ENCODE measurements at regions not wholly inside any gene's neighbourhood (a gene's known extent, or its start where the extent isn't known, plus 50 kb on each side); places are given as distances from the start of the nearest gene placed in this dataset.
"Not testable (repeated sequence)": the region's sequence is repeated elsewhere in the genome, so short reads cannot be mapped to it uniquely, and the experiment has no call there.

DNA sequence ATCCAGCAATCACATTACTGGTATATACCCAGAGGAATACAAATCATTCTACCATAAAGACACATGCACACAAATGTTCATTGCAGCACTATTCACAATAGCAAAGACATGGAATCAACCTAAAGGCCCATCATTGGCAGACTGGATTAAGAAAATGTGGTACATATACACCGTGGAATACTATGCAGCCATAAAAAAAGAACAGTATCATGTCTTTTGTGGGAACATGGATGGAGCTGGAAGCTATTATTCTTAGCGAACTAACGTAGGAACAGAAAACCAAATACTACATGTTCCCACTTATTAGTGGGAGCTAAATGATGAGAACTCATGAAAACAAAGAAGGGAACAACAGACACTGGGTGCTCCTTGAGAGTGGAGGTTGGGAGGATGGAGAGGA, 60.9 kb downstream of the PGRMC1 start:
- not testable (repeated sequence) for DNase-seq (ENCODE audit: low spot score)

DNA sequence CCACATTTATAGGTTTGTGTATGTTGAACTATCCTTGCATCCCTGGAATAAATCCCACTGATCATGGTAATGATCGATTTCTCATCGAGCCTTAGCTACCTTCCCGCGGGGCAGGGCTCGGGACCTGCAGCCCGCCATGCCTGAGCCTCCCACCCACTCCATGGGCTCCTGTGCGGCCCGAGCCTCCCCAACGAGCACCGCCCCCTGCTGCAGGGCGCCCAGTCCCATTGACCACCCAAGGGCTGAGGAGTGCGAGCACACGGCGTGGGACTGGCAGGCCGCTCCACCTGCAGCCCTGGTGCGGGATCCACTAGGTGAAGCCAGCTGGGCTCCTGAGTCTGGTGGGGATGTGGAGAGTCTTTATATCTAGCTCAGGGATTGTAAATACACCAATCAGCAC, 63.7 kb downstream of the PGRMC1 start:
- not testable (repeated sequence) for DNase-seq (ENCODE audit: low spot score)

DNA sequence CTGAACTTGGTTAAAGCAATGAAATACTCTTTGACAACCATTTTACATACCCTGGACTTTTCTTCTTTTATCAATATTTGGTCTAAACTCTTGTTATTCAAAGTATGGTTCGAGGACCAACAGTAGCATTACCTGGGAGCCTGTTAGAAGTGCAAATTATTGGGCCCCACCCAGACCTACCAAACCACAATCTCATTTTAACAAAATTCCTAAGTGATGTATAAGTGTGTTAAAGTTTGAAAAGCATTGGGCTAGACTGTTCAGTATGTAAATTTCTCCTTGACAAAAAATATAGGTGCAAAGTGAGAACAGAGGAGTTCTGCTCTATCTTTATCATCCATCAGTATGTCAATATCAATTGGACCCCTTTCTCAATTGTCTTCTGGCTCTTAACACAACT, 67.1 kb downstream of the PGRMC1 start:
- DNase-seq (ENCODE audit: low spot score): no peak

DNA sequence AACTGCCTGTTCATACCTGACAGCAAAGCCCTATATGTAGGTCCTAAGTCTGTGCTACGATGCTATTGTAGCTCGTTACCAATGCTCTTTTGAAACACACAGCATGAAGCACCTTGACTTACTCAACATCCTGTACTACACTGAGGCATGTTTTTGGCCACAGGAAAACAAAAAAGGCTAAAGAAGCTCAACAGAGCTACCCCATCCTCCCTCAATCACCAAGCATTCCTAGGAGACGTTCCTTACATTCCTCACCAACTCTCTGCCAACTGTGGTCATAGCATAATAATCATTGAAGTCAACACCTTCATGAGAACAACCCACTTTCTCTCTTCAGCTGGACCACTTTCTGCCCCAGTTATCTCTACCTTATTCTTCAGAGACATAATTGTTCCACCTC, 73.7 kb upstream of the SLC25A43 start:
- DNase-seq (ENCODE audit: low spot score): no peak

DNA sequence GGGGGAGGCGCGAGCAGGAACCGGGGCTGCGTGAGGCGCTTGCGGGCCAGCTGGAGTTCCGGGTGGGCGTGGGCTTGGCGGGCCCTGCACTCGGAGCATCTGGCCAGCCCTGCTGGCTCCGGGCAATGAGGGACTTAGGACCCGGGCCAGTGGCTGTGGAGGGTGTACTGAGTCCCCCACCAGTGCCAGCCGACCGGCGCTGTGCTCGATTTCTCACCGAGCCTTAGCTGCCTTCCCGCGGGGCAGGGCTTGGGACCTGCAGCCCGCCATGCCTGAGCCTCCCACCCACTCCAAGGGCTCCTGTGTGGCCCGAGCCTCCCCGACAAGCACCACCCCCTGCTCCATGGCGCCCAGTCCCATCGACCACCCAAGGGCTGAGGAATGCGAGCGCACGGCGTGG, 67.3 kb upstream of the SLC25A43 start:
- not testable (repeated sequence) for DNase-seq (ENCODE audit: low spot score)

DNA sequence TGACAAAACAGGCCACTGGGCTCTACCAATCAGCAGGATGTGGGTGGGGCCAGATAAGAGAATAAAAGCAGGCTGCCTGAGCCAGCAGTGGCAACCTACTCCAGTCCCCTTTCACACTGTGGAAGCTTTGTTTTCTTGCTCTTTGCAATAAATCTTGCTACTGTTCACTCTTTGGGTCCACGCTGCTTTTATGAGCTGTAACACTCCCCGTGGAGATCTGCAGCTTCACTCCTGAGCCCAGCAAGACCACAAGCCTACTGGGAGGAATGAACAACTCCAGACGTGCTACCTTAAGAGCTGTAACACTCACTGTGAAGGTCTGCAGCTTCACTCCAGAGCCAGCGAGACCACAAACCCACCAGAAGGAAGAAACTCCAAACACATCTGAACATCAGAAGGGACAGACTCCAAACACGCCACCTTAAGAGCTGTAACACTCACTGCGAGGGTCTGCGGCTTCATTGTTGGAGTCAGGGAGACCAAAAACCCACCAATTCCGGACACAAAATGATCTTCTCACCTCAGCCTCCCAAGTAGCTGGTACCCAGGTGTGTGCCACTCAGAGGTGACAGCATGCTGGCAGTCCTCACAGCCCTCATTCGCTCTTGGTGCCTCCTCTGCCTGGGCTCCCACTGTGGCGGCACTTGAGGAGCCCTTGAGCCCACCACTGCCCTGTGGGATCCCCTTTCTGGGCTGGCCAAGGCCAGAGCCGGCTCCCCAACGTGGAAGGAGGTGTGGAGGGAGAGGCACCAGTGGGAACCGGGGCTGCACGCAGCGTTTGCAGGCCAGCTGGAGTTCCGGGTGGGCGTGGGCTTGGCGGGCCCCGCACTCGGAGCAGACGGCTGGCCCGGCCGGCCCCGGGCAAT, 66.0 kb upstream of the SLC25A43 start:
- DNase-seq (ENCODE audit: low spot score): not testable (repeated sequence)

DNA sequence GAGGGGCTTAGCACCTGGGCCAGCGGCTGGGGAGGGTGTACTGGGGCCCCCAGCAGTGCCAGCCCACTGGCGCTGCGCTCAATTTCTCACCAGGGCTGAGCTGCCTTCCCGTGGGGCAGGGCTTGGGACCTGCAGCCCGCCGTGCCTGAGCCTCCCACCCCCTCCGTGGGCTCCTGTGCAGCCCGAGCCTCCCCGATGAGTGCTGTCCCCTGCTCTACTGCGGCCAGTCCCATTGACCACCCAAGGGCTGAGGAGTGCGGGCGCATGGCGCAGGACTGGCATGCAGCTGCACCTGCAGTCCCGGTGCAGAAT, 65.5 kb upstream of the SLC25A43 start:
- not testable (repeated sequence) for DNase-seq (ENCODE audit: low spot score)

DNA sequence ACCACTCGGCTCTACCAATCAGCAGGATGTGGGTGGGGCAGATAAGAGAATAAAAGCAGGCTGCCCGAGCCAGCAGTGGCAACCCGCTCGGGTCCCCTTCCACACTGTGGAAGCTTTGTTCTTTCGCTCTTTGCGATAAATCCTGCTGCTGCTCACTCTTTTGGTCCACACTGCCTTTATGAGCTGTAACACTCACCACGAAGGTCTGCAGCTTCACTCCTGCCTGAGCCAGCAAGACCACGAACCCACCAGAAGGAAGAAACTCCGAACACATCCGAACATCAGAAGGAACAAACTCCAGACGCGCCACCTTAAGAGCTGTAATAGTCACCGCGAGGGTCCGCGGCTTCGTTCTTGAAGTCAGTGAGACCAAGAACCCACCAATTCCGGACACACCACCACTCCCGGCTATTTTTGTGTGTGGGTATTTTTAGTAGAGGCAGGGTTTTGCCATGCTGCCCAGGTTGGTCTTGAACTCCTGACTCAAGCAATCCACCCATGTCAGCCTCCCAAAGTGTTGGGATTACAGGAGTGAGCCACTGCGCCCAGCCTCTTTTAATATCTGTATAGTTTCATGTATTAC, 64.6 kb upstream of the SLC25A43 start:
- DNase-seq (ENCODE audit: low spot score): not testable (repeated sequence)

DNA sequence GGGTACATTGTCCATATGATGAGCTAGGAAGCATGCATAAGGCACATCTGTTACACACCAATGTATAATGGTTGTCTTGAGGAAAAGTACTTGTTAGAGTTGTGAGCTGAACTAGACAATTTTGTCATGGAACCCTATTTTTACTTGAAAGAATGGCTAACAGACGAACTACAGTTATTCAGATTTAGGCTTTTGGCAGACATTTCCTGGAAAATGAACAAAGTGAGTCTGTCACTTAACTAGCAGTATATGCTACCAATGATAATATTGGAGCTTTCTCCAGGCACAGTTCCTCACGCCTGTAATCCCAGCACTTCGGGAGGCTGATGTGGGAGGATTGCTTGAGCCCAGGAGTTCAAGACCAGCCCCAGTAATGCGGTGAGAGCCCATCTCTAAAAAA, 61.9 kb upstream of the SLC25A43 start:
- no peak for DNase-seq (ENCODE audit: low spot score)

DNA sequence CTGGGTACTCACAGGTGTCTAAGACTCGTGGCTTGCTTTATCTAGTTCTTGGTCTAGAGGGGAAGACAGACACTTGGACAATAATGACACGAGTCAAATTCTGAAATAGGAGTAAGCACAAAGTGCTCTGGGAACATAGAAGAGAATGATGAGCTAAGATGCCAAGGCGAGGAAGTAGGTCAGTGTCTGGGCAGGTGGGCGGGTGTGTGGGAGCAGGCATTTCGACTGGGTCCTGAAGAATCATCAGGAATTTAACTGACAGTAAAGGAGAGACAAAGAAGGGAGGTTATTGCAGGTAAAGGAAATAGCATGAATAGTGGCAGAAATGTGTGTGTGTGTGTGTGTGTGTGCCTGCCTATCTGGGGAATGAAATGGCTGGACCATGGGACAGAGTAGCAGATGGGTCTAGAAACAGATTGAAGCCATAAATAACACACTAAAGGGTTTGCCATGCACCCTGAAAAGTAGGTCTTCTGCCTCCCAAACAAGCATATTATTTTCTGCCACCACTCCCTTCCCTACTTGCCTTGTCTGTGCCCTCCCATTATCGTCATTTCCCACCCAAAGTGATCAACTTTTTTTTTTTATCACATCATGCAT, 58.4 kb upstream of the SLC25A43 start:
- DNase-seq (ENCODE audit: low spot score): no peak

DNA sequence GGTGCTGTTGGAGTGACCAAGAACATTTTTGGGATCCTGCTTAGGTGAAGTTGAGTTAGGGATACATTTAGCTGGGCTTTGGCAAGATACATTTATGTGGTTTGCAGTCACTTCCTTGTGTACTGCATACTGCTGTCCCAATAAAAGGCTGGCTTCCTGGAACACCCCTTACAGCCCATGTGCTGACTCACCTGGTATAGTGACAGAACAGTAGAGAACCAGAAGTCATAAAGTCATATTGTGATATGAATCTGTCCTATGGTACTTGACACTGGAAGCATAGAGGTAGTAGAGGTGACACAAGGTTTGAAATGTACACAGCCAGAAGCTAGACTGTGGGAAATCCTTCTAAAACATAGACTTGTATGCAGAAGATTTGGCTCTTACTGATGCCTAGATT, 55.3 kb upstream of the SLC25A43 start:
- peak; percentile 70 for DNase-seq (ENCODE audit: low spot score)

All from HT-29 (cell line).